Glutamatergic neuron (in vitro differentiated cells): ENCODE measurements at regions not wholly inside any gene's neighbourhood (a gene's known extent, or its start where the extent isn't known, plus 50 kb on each side); places are given as distances from the start of the nearest gene placed in this dataset.

Experiments
- DNase-seq: peaks from one replicate; pipeline ENCODE4 v3.0.0; 2022
- H3K27ac Mint-ChIP-seq: one replicate; pipeline ENCODE4 v1.8.0; 2020; ENCODE audit warnings: mild to moderate bottlenecking, mixed read lengths, inconsistent platforms; ENCODE audit not compliant: unreplicated experiment
- H3K27me3 Mint-ChIP-seq: one replicate; pipeline ENCODE4 v1.8.0; 2020; ENCODE audit warnings: mild to moderate bottlenecking, moderate library complexity, mixed read lengths, inconsistent platforms; ENCODE audit not compliant: unreplicated experiment
- H3K36me3 Mint-ChIP-seq: one replicate; pipeline ENCODE4 v1.8.0; 2020; ENCODE audit warnings: mild to moderate bottlenecking, mixed read lengths, inconsistent platforms; ENCODE audit not compliant: unreplicated experiment
- H3K4me1 Mint-ChIP-seq: one replicate; pipeline ENCODE4 v1.8.0; 2020; ENCODE audit warnings: mild to moderate bottlenecking, low read depth, mixed read lengths, inconsistent platforms; ENCODE audit not compliant: unreplicated experiment
- H3K4me3 Mint-ChIP-seq: one replicate; pipeline ENCODE4 v1.8.0; 2020; ENCODE audit warnings: mild to moderate bottlenecking, mixed read lengths, inconsistent platforms; ENCODE audit not compliant: unreplicated experiment
- H3K9me3 Mint-ChIP-seq: one replicate; pipeline ENCODE4 v1.8.0; 2020; ENCODE audit warnings: mild to moderate bottlenecking, moderate library complexity, mixed read lengths, inconsistent platforms; ENCODE audit not compliant: unreplicated experiment
- CTCF ChIP-seq: fragments of 200-600 bp; sonication (generic); IDR thresholded peaks from one replicate; pipeline ENCODE4 v1.5.0; 2021; ENCODE audit not compliant: partially characterized antibody, unreplicated experiment

GRCh38 chr5:54655761-54656160 is 138.2 kb downstream of the SNX18 start:
- Mint-ChIP-seq H3K9me3 (no peaks in the 10 kb centered on the region), H3K27me3 (no peaks in the 10 kb centered on the region), H3K36me3 (no peaks in the 10 kb centered on the region), H3K4me1 (peaks cover 6% of the 10 kb centered on the region), H3K27ac (no peak overlapping the region), H3K4me3 (no peak overlapping the region)
- TF ChIP-seq CTCF: no peak
- DNase-seq: no peak

- H3K4me1 Mint-ChIP-seq: peaks cover 6% of the 10 kb centered on the region
- TF ChIP-seq CTCF: no peak
- H3K36me3 Mint-ChIP-seq: no peaks in the 10 kb centered on the region
- no peak for DNase-seq
- H3K27me3 Mint-ChIP-seq: no peaks in the 10 kb centered on the region
- no peaks in the 10 kb centered on the region for H3K9me3 Mint-ChIP-seq
- no peak overlapping the region for H3K27ac Mint-ChIP-seq
- no peak overlapping the region for H3K4me3 Mint-ChIP-seq
Measured at GRCh38 chr5:54655266-54655665, 137.7 kb downstream of the SNX18 start.

- DNase-seq: no peak
- H3K36me3 Mint-ChIP-seq: no peaks in the 10 kb centered on the region
- H3K27ac Mint-ChIP-seq: no peak overlapping the region
- TF ChIP-seq CTCF: no peak
- H3K9me3 Mint-ChIP-seq: no peaks in the 10 kb centered on the region
- H3K4me3 Mint-ChIP-seq: no peak overlapping the region
- peaks cover 6% of the 10 kb centered on the region for H3K4me1 Mint-ChIP-seq
- H3K27me3 Mint-ChIP-seq: no peaks in the 10 kb centered on the region
Measured at GRCh38 chr5:54653956-54654614, 136.5 kb downstream of the SNX18 start.

DNA sequence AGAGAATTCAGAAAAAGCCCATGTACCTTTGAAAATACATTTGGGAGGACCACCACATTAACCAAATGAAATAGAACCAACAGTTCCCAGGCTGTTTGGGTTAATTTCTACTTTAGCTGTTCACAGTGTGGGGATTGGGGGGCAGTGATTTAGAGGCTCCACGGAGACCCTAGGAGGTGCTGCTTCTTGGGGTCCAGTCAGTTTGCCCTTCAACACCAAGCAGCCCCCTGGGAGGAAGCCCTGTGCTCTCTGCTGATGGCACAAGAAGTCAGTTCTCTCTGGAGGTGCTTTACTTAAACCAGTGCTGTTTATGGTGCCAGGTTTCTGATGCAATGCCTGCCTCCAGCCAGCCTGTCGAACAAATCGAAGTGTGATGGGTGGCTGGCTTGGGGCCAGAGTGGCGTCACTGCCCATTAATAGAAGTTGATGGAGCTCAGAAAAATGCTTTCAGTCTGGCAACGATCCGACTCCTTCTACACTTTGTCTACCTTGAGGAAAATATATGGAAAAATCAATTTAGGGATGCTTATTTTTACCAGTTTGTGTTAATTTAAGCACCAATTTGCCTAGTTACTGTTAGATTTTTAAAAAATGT is 134.0 kb downstream of the SNX18 start:
- no peak overlapping the region for H3K4me3 Mint-ChIP-seq
- H3K9me3 Mint-ChIP-seq: peaks cover 3% of the 10 kb centered on the region
- no peak for DNase-seq
- TF ChIP-seq CTCF: no peak
- peaks cover 8% of the 10 kb centered on the region for H3K36me3 Mint-ChIP-seq
- H3K27ac Mint-ChIP-seq: no peak overlapping the region
- peaks cover 4% of the 10 kb centered on the region for H3K27me3 Mint-ChIP-seq
- H3K4me1 Mint-ChIP-seq: peaks cover 7% of the 10 kb centered on the region

GRCh38 chr5:54649041-54649504 is 131.5 kb downstream of the SNX18 start:
- H3K36me3 Mint-ChIP-seq: peaks cover 8% of the 10 kb centered on the region
- TF ChIP-seq CTCF: no peak
- no peak for DNase-seq
- H3K4me3 Mint-ChIP-seq: no peak overlapping the region
- peaks cover 6% of the 10 kb centered on the region for H3K9me3 Mint-ChIP-seq
- peaks cover 4% of the 10 kb centered on the region for H3K27me3 Mint-ChIP-seq
- peaks cover 9% of the 10 kb centered on the region for H3K4me1 Mint-ChIP-seq
- H3K27ac Mint-ChIP-seq: no peak overlapping the region
